GM06990 (cell line): ENCODE measurements at regions not wholly inside any gene's neighbourhood (a gene's known extent, or its start where the extent isn't known, plus 50 kb on each side); places are given as distances from the start of the nearest gene placed in this dataset.

Experiments
- DNase-seq: peaks from one replicate; pipeline ENCODE4 v3.0.0-alpha.2; 2011; ENCODE audit not compliant: insufficient read length; ENCODE audit errors: extremely low read depth
- H3K27me3 ChIP-seq: replicated peaks from 2 replicates; pipeline ENCODE4 v1.6.0; 2011; ENCODE audit warnings: low read length; ENCODE audit not compliant: control insufficient read depth, insufficient read depth
- H3K36me3 ChIP-seq: 2 replicates; pipeline ENCODE4 v1.5.1; 2011; ENCODE audit warnings: low read length; ENCODE audit not compliant: control insufficient read depth, insufficient read depth
- H3K4me3 ChIP-seq: replicated peaks from 2 replicates; pipeline ENCODE4 v1.5.1; 2011; ENCODE audit warnings: low read depth, mild to moderate bottlenecking, control low read depth, low read length
- CTCF ChIP-seq: IDR thresholded peaks from 2 replicates; pipeline ENCODE4 v1.5.1; 2011; ENCODE audit warnings: low read length, control low read depth, mild to moderate bottlenecking, inconsistent platforms; ENCODE audit not compliant: insufficient read depth, poor library complexity, severe bottlenecking

DNA sequence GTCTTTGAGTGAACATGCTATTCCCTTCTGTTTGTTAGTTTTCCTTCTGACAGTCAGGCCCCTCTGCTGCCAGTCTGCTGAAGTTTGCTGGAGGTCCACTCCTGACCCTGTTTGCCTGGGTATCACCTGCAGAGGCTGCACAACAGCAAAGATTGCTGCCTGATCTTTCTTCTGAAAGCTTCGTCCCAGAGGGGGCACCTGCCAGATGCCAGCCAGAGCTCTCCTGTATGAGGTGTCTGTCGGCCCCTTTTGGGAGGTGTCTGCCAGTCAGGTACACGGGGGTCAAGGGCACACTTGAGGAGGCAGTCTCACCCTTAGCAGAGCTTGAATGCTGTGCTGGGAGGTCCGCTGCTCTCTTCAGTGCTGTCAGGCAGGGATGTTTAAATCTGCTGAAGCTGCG, 456.9 kb upstream of the HTR2C start:
- TF ChIP-seq CTCF, result no peak

DNA sequence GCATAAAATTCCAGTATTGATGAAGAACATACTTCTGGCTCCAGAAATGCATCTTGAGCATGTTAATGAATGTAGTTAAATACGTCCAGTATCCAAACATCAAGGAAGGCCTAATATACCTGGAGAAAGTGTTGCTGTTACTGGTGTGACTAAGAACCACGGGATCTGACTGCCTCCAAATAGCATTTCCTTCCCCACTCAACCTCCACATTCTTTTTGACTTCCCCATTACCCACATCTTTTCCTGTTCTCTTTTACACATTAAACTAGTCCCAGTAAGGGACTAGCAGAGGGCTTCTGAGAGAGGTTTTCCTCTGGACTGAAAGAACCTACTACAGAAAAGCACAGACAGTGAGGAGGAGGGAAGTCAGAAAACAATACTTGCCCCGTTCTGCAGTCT, 482.8 kb upstream of the HTR2C start:
- H3K36me3 ChIP-seq, result no peaks in the 10 kb centered on the region
- DNase-seq, result no peak
- no peak for TF ChIP-seq CTCF
- H3K27me3 ChIP-seq, result no peaks in the 10 kb centered on the region
- no peak overlapping the region for H3K4me3 ChIP-seq

More for the DNA sequence above, 456.9 kb upstream of the HTR2C start:
- no peaks in the 10 kb centered on the region for H3K36me3 ChIP-seq
- H3K4me3 ChIP-seq, result no peak overlapping the region
- DNase-seq, result no peak
- H3K27me3 ChIP-seq, result no peaks in the 10 kb centered on the region

DNA sequence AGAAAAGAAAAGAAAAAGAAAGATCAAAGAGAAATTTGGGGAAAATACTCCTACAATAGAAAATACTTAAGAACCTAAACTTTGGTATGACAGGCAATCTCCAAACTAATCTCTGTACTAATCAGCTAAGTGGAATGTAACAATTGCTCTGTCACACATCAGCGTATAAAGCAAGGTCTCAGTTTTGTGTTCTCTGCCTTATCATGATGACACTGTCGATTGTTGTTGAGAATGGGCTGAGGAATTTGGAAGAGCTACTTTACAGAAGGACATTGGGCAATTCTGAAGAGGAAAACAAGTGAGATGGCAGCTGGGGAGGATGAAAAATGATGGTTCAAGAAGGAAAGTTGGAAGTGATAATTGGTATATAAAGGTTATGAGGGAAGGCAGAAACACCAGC, 486.0 kb upstream of the HTR2C start:
- no peak for DNase-seq
- Histone ChIP-seq H3K4me3 (no peak overlapping the region), H3K36me3 (no peaks in the 10 kb centered on the region), H3K27me3 (no peaks in the 10 kb centered on the region)
- TF ChIP-seq CTCF, result no peak

DNA sequence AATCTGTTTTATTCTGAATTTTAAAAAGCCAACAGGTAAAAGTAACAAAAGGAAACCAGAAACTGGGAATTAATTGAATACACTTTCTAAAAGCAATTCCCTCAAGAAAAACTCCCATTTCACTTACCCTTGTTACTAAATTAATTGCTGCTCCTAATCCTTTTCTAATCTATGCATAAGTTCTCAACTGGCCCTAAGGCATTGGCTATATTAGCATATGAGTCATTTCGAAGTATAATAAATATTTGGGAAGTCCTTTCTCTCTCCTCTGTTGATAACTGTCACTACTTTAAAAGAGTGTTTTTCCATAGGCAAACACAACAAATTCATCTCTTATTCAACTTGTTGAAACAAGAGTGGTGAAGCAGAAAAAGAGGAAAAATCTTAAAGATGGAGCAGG, 486.5 kb upstream of the HTR2C start:
- Histone ChIP-seq H3K4me3 (no peak overlapping the region), H3K27me3 (no peaks in the 10 kb centered on the region), H3K36me3 (no peaks in the 10 kb centered on the region)
- TF ChIP-seq CTCF, result no peak
- DNase-seq, result no peak

- H3K27me3 ChIP-seq, result no peaks in the 10 kb centered on the region
- H3K36me3 ChIP-seq, result no peaks in the 10 kb centered on the region
- no peak overlapping the region for H3K4me3 ChIP-seq
- no peak for TF ChIP-seq CTCF
- no peak for DNase-seq
These were observed 488.1 kb upstream of the HTR2C start for GRCh38 chrX:114095789-114096188.

DNA sequence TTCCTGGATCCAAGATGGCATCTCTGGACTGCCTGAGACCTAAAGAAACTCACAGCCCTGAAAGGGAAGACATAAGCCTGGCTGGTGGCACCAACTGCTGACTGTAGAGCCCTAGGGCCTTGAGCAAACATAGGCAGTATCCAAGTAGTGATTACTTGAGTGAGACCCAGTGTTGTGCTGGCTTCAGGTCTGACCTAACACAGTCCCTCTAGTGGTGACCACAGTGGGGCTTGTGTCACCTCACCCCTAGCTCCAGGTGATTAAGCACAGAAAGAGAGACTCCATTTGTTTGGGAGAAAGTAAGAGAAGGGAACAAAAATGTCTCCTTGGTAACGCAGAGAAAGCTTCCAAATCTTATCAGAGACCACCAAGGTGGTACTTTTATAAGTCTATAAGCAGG, 496.3 kb upstream of the HTR2C start:
- DNase-seq, result no peak
- no peak overlapping the region for H3K4me3 ChIP-seq
- no peaks in the 10 kb centered on the region for H3K27me3 ChIP-seq
- TF ChIP-seq CTCF, result no peak
- no peaks in the 10 kb centered on the region for H3K36me3 ChIP-seq
